ENCODE measurements at regions not wholly inside any gene's neighbourhood (a gene's known extent, or its start where the extent isn't known, plus 50 kb on each side); places are given as distances from the start of the nearest gene placed in this dataset.

- H3K4me1 ChIP-seq (ENCODE audit: low read length) = no peaks in the 10 kb centered on the region
- H3K36me3 ChIP-seq (replicated peaks; ENCODE audit: insufficient read depth, low read length) = no peaks in the 10 kb centered on the region
- no peak overlapping the region for H3K9ac ChIP-seq (ENCODE audit: low read length)
- H4K20me1 ChIP-seq (ENCODE audit: insufficient read depth, low read length) = no peaks in the 10 kb centered on the region
- H3K27ac ChIP-seq (ENCODE audit: low read length) = no peak overlapping the region
- no peaks in the 10 kb centered on the region for H3K9me2 ChIP-seq (replicated peaks; ENCODE audit: insufficient read depth, low read length)
- TF ChIP-seq CTCF (IDR thresholded peaks at IDR 0.05; ENCODE audit: low read length) (no peak), EZH2 (optimal IDR thresholded peaks at IDR 0.05; ENCODE audit: low read depth, low read length) (no peak), EZH2phosphoT487 (IDR thresholded peaks at IDR 0.05; ENCODE audit: low read length) (no peak)
- H3K79me2 ChIP-seq (ENCODE audit: low read length) = no peaks in the 10 kb centered on the region
- H3K4me2 ChIP-seq (ENCODE audit: low read depth, low read length) = no peak overlapping the region
- no peak for DNase-seq
- H3K27me3 ChIP-seq (replicated peaks; ENCODE audit: insufficient read depth, low read length) = no peaks in the 10 kb centered on the region
- no peaks in the 10 kb centered on the region for H3F3A ChIP-seq (ENCODE audit: insufficient read depth, low read length)
- no peak overlapping the region for H3K4me3 ChIP-seq (ENCODE audit: low read length)
- H3K9me3 ChIP-seq (replicated peaks; ENCODE audit: insufficient read depth, low read length) = no peaks in the 10 kb centered on the region
- no peak overlapping the region for H2AFZ ChIP-seq (ENCODE audit: low read length)
Measured at GRCh38 chr1:208646431-208646830, 402.2 kb upstream of the PLXNA2 start.

- no peaks in the 10 kb centered on the region for H3K9me3 ChIP-seq (replicated peaks; ENCODE audit: insufficient read depth, low read length)
- no peaks in the 10 kb centered on the region for H3F3A ChIP-seq (ENCODE audit: insufficient read depth, low read length)
- no peak overlapping the region for H3K27ac ChIP-seq (ENCODE audit: low read length)
- DNase-seq = no peak
- no peaks in the 10 kb centered on the region for H3K9me2 ChIP-seq (replicated peaks; ENCODE audit: insufficient read depth, low read length)
- H3K4me1 ChIP-seq (ENCODE audit: low read length) = peaks cover 6% of the 10 kb centered on the region; the same call in 1 of the 2 replicates
- no peak overlapping the region for H3K9ac ChIP-seq (ENCODE audit: low read length)
- TF ChIP-seq EZH2 (optimal IDR thresholded peaks at IDR 0.05; ENCODE audit: low read depth, low read length) = no peak
- no peaks in the 10 kb centered on the region for H3K36me3 ChIP-seq (replicated peaks; ENCODE audit: insufficient read depth, low read length)
- H4K20me1 ChIP-seq (ENCODE audit: insufficient read depth, low read length) = no peaks in the 10 kb centered on the region
- H2AFZ ChIP-seq (ENCODE audit: low read length) = no peak overlapping the region
- no peaks in the 10 kb centered on the region for H3K27me3 ChIP-seq (replicated peaks; ENCODE audit: insufficient read depth, low read length)
- no peak overlapping the region for H3K4me3 ChIP-seq (ENCODE audit: low read length)
- H3K79me2 ChIP-seq (ENCODE audit: low read length) = no peaks in the 10 kb centered on the region
- H3K4me2 ChIP-seq (ENCODE audit: low read depth, low read length) = no peak overlapping the region
Measured at GRCh38 chr1:208648146-208648545, 404.0 kb upstream of the PLXNA2 start.

- TF ChIP-seq CTCF (IDR thresholded peaks at IDR 0.05; ENCODE audit: low read length) (peak; percentile 97), EZH2 (optimal IDR thresholded peaks at IDR 0.05; ENCODE audit: low read depth, low read length) (no peak)
- Histone ChIP-seq H3K27ac (ENCODE audit: low read length) (no peak overlapping the region), H3K9me3 (replicated peaks; ENCODE audit: insufficient read depth, low read length) (no peaks in the 10 kb centered on the region), H3K36me3 (replicated peaks; ENCODE audit: insufficient read depth, low read length) (no peaks in the 10 kb centered on the region), H3K9ac (ENCODE audit: low read length) (peak overlapping the region; percentile 6; the same call in 1 of the 2 replicates), H3F3A (ENCODE audit: insufficient read depth, low read length) (no peaks in the 10 kb centered on the region), H3K9me2 (replicated peaks; ENCODE audit: insufficient read depth, low read length) (no peaks in the 10 kb centered on the region), H3K4me2 (ENCODE audit: low read depth, low read length) (peak overlapping the region; percentile 34; the same call in 1 of the 2 replicates), H3K79me2 (ENCODE audit: low read length) (no peaks in the 10 kb centered on the region), H2AFZ (ENCODE audit: low read length) (peak overlapping the region; percentile 83), H3K4me1 (ENCODE audit: low read length) (peaks cover 6% of the 10 kb centered on the region; the same call in 1 of the 2 replicates), H3K4me3 (ENCODE audit: low read length) (no peak overlapping the region), H4K20me1 (ENCODE audit: insufficient read depth, low read length) (no peaks in the 10 kb centered on the region), H3K27me3 (replicated peaks; ENCODE audit: insufficient read depth, low read length) (no peaks in the 10 kb centered on the region)
- peak; percentile 84 for DNase-seq
Measured at GRCh38 chr1:208652296-208653160, 408.3 kb upstream of the PLXNA2 start.

GRCh38 chr1:208653426-208653825 lies 409.2 kb upstream of the PLXNA2 start:
- Histone ChIP-seq H3F3A (ENCODE audit: insufficient read depth, low read length) (no peaks in the 10 kb centered on the region), H3K4me2 (ENCODE audit: low read depth, low read length) (no peak overlapping the region), H3K27ac (ENCODE audit: low read length) (no peak overlapping the region), H3K4me1 (ENCODE audit: low read length) (peaks cover 6% of the 10 kb centered on the region; the same call in 1 of the 2 replicates), H3K9ac (ENCODE audit: low read length) (no peak overlapping the region), H3K27me3 (replicated peaks; ENCODE audit: insufficient read depth, low read length) (no peaks in the 10 kb centered on the region), H3K4me3 (ENCODE audit: low read length) (no peak overlapping the region), H3K9me2 (replicated peaks; ENCODE audit: insufficient read depth, low read length) (no peaks in the 10 kb centered on the region), H3K36me3 (replicated peaks; ENCODE audit: insufficient read depth, low read length) (no peaks in the 10 kb centered on the region), H4K20me1 (ENCODE audit: insufficient read depth, low read length) (no peaks in the 10 kb centered on the region), H3K9me3 (replicated peaks; ENCODE audit: insufficient read depth, low read length) (no peaks in the 10 kb centered on the region), H3K79me2 (ENCODE audit: low read length) (no peaks in the 10 kb centered on the region), H2AFZ (ENCODE audit: low read length) (no peak overlapping the region)
- no peak for TF ChIP-seq CTCF (IDR thresholded peaks at IDR 0.05; ENCODE audit: low read length)
- TF ChIP-seq EZH2phosphoT487 (IDR thresholded peaks at IDR 0.05; ENCODE audit: low read length) = no peak
- TF ChIP-seq EZH2 (optimal IDR thresholded peaks at IDR 0.05; ENCODE audit: low read depth, low read length) = no peak
- DNase-seq = no peak

All from MM.1S (cell line).